ENCODE measurements at regions not wholly inside any gene's neighbourhood (a gene's known extent, or its start where the extent isn't known, plus 50 kb on each side); places are given as distances from the start of the nearest gene placed in this dataset.

DNA sequence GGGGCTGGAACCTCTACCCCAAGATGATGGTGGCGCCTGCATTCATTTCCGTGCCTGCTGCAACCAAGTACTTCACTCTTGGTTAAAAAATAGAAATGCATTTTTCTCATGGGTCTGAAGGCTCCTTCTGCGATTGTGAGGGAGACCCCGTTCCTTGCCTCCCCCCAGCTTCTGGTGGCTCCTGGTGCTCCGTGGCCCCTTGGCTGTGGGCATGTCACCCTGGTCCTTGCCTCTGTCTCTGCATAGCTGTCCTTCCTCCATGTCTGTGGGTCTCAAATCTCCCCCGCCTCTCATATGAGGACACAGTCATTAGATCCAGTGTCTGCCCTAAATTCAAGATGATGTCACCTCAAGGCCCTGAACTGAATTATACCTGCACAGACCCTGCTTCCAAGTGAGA is 317.9 kb downstream of the TCERG1L start:
- H3K4me3 ChIP-seq = no peak overlapping the region
- H3K4me1 ChIP-seq (ENCODE audit: insufficient read depth) = no peaks in the 10 kb centered on the region
- WGBS, 2 experiments (ENCODE audit: low coverage in 1 of 2, low lambda C conversion rate in 2 of 2, missing lambda C conversion rate in 2 of 2) = 34 to 36% methylated on average over 6 of the region's 6 CpGs
- H3K27me3 ChIP-seq (replicated peaks; ENCODE audit: insufficient read depth) = no peaks in the 10 kb centered on the region
- in situ Hi-C loops (cut with MboI) = no loop called here
- no peak overlapping the region for H3K9ac ChIP-seq
- no peaks in the 10 kb centered on the region for H3K79me2 ChIP-seq (ENCODE audit: insufficient read depth)
- H3K27ac ChIP-seq = no peak overlapping the region
- H3K9me3 ChIP-seq (ENCODE audit: low read depth) = no peaks in the 10 kb centered on the region
- DNase-seq = no peak
- no peaks in the 10 kb centered on the region for H4K20me1 ChIP-seq (ENCODE audit: insufficient read depth)
- H2AFZ ChIP-seq = no peak overlapping the region
- H3K9me2 ChIP-seq (ENCODE audit: insufficient read depth) = no peaks in the 10 kb centered on the region
- H3K36me3 ChIP-seq (ENCODE audit: low read depth) = no peaks in the 10 kb centered on the region
- TF ChIP-seq EZH2phosphoT487 (IDR thresholded peaks at IDR 0.05; ENCODE audit: insufficient read depth, low read depth) (no peak), EZH2 (IDR thresholded peaks at IDR 0.05; ENCODE audit: insufficient read depth, poor library complexity, severe bottlenecking) (no peak)
- no peaks in the 10 kb centered on the region for H3F3A ChIP-seq (ENCODE audit: insufficient read depth)
- no peak overlapping the region for H3K4me2 ChIP-seq (ENCODE audit: unreplicated experiment)

- TF ChIP-seq EZH2 (IDR thresholded peaks at IDR 0.05; ENCODE audit: insufficient read depth, poor library complexity, severe bottlenecking) (no peak), EZH2phosphoT487 (IDR thresholded peaks at IDR 0.05; ENCODE audit: insufficient read depth, low read depth) (no peak)
- Histone ChIP-seq H3K4me3 (no peak overlapping the region), H3K27me3 (replicated peaks; ENCODE audit: insufficient read depth) (no peaks in the 10 kb centered on the region), H3F3A (ENCODE audit: insufficient read depth) (no peaks in the 10 kb centered on the region), H3K27ac (no peak overlapping the region), H3K79me2 (ENCODE audit: insufficient read depth) (no peaks in the 10 kb centered on the region), H3K4me1 (ENCODE audit: insufficient read depth) (no peaks in the 10 kb centered on the region), H3K9ac (no peak overlapping the region), H3K9me3 (ENCODE audit: low read depth) (no peaks in the 10 kb centered on the region), H3K9me2 (ENCODE audit: insufficient read depth) (no peaks in the 10 kb centered on the region), H3K36me3 (ENCODE audit: low read depth) (no peaks in the 10 kb centered on the region), H2AFZ (no peak overlapping the region), H4K20me1 (ENCODE audit: insufficient read depth) (no peaks in the 10 kb centered on the region), H3K4me2 (ENCODE audit: unreplicated experiment) (no peak overlapping the region)
- in situ Hi-C loops (cut with MboI) = no loop called here
- WGBS, 2 experiments (ENCODE audit: low coverage in 1 of 2, low lambda C conversion rate in 2 of 2, missing lambda C conversion rate in 2 of 2) = 40% methylated on average over 7 of the region's 7 CpGs
- DNase-seq = no peak
These were observed 317.3 kb downstream of the TCERG1L start for GRCh38 chr10:130994191-130994590.

DNA sequence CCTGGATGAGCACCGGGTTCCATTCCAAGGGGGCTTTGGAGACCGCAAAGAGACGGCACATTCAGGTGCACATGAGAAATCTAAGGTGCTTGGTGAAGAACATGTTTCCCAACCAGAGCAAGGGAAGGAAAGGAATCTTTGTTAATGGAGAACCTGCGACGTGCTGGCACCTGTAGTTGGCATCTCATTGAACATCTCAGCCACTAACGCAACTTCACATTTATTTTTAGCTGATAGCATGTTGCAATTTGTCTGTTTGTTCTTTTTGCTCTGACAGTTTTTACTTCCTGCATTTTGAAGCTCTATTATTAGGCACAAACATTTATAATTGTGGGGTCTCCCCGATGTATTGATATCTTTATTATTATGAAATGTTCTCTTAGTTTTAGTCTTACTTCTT is 316.7 kb downstream of the TCERG1L start:
- Histone ChIP-seq H3K9me3 (ENCODE audit: low read depth) (no peaks in the 10 kb centered on the region), H3K79me2 (ENCODE audit: insufficient read depth) (no peaks in the 10 kb centered on the region), H4K20me1 (ENCODE audit: insufficient read depth) (no peaks in the 10 kb centered on the region), H3K9ac (no peak overlapping the region), H3K4me2 (ENCODE audit: unreplicated experiment) (no peak overlapping the region), H2AFZ (no peak overlapping the region), H3F3A (ENCODE audit: insufficient read depth) (no peaks in the 10 kb centered on the region), H3K27me3 (replicated peaks; ENCODE audit: insufficient read depth) (no peaks in the 10 kb centered on the region), H3K27ac (no peak overlapping the region), H3K9me2 (ENCODE audit: insufficient read depth) (no peaks in the 10 kb centered on the region), H3K4me1 (ENCODE audit: insufficient read depth) (no peaks in the 10 kb centered on the region), H3K36me3 (ENCODE audit: low read depth) (no peaks in the 10 kb centered on the region), H3K4me3 (no peak overlapping the region)
- 35% methylated on average over 7 of the region's 7 CpGs for WGBS, 2 experiments (ENCODE audit: low coverage in 1 of 2, low lambda C conversion rate in 2 of 2, missing lambda C conversion rate in 2 of 2)
- no peak for DNase-seq
- no peak for TF ChIP-seq EZH2phosphoT487 (IDR thresholded peaks at IDR 0.05; ENCODE audit: insufficient read depth, low read depth)
- in situ Hi-C loops (cut with MboI) = no loop called here

DNA sequence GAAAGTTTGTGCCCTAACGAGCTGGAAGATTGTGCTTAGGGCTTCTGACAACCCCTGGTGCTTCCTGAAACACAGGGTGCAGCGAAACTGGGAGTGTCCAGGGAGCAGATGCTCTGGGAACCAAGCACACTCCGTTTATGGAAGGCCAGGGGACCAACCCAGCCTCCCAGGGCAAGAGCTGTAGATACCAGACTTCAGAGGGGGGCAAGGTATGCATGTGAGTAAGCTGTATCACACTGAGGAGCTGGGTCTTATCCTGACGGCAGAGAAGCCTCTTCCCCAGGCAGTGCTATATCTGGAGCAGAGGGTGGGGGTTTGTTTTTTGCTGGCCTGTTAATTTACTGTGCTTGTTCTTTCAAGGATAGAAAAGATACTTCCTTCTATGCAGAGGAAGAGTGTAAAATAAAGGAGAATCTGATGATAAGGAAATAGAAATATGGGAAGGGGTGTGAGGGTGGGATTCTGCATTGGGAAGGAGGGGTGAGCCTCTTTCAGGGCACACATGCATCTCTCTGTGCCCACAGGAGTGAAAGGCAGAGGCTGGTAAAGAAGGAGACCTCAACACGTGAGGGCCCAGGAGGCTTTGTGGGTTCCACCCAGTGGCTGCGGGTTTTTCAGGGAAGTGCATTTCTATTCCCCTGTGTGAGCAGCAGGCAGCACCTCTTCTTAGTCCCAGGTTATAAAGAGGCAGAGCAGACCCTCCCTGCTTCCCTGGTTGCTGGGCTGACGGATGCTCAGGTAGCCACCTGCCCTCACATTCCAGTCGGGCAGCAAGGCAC is 314.1 kb downstream of the TCERG1L start:
- H3K4me1 ChIP-seq (ENCODE audit: insufficient read depth) = no peaks in the 10 kb centered on the region
- no peak overlapping the region for H2AFZ ChIP-seq
- no peaks in the 10 kb centered on the region for H3K79me2 ChIP-seq (ENCODE audit: insufficient read depth)
- no peak for DNase-seq
- 12 to 14% methylated on average over 8 of the region's 8 CpGs for WGBS, 2 experiments (ENCODE audit: low coverage in 1 of 2, low lambda C conversion rate in 2 of 2, missing lambda C conversion rate in 2 of 2)
- H3F3A ChIP-seq (ENCODE audit: insufficient read depth) = no peaks in the 10 kb centered on the region
- H3K27me3 ChIP-seq (replicated peaks; ENCODE audit: insufficient read depth) = no peaks in the 10 kb centered on the region
- in situ Hi-C loops (cut with MboI) = no loop called here
- H3K4me3 ChIP-seq = no peak overlapping the region
- no peaks in the 10 kb centered on the region for H3K9me2 ChIP-seq (ENCODE audit: insufficient read depth)
- TF ChIP-seq EZH2 (IDR thresholded peaks at IDR 0.05; ENCODE audit: insufficient read depth, poor library complexity, severe bottlenecking) (no peak), EZH2phosphoT487 (IDR thresholded peaks at IDR 0.05; ENCODE audit: insufficient read depth, low read depth) (no peak)
- H3K27ac ChIP-seq = no peak overlapping the region
- no peak overlapping the region for H3K9ac ChIP-seq
- no peaks in the 10 kb centered on the region for H3K36me3 ChIP-seq (ENCODE audit: low read depth)
- no peaks in the 10 kb centered on the region for H4K20me1 ChIP-seq (ENCODE audit: insufficient read depth)
- H3K4me2 ChIP-seq (ENCODE audit: unreplicated experiment) = no peak overlapping the region
- H3K9me3 ChIP-seq (ENCODE audit: low read depth) = no peaks in the 10 kb centered on the region

- no peaks in the 10 kb centered on the region for H4K20me1 ChIP-seq (ENCODE audit: insufficient read depth)
- H3K9ac ChIP-seq = no peak overlapping the region
- no peaks in the 10 kb centered on the region for H3K79me2 ChIP-seq (ENCODE audit: insufficient read depth)
- H2AFZ ChIP-seq = no peak overlapping the region
- no peak for DNase-seq
- H3K9me3 ChIP-seq (ENCODE audit: low read depth) = no peaks in the 10 kb centered on the region
- TF ChIP-seq EZH2 (IDR thresholded peaks at IDR 0.05; ENCODE audit: insufficient read depth, poor library complexity, severe bottlenecking) = no peak
- TF ChIP-seq EZH2phosphoT487 (IDR thresholded peaks at IDR 0.05; ENCODE audit: insufficient read depth, low read depth) = no peak
- no peak overlapping the region for H3K4me2 ChIP-seq (ENCODE audit: unreplicated experiment)
- H3K27ac ChIP-seq = no peak overlapping the region
- no peaks in the 10 kb centered on the region for H3K4me1 ChIP-seq (ENCODE audit: insufficient read depth)
- no peaks in the 10 kb centered on the region for H3K36me3 ChIP-seq (ENCODE audit: low read depth)
- in situ Hi-C loops (cut with MboI) = no loop called here
- H3K9me2 ChIP-seq (ENCODE audit: insufficient read depth) = no peaks in the 10 kb centered on the region
- H3F3A ChIP-seq (ENCODE audit: insufficient read depth) = no peaks in the 10 kb centered on the region
- H3K4me3 ChIP-seq = no peak overlapping the region
- no peaks in the 10 kb centered on the region for H3K27me3 ChIP-seq (replicated peaks; ENCODE audit: insufficient read depth)
- WGBS, 2 experiments (ENCODE audit: low coverage in 1 of 2, low lambda C conversion rate in 2 of 2, missing lambda C conversion rate in 2 of 2) = 20 to 21% methylated on average over 5 of the region's 5 CpGs
These were observed 313.5 kb downstream of the TCERG1L start for GRCh38 chr10:130998046-130998435.

All from GM23248 (cell line).